ENCODE measurements at regions not wholly inside any gene's neighbourhood (a gene's known extent, or its start where the extent isn't known, plus 50 kb on each side); places are given as distances from the start of the nearest gene placed in this dataset.

DNA sequence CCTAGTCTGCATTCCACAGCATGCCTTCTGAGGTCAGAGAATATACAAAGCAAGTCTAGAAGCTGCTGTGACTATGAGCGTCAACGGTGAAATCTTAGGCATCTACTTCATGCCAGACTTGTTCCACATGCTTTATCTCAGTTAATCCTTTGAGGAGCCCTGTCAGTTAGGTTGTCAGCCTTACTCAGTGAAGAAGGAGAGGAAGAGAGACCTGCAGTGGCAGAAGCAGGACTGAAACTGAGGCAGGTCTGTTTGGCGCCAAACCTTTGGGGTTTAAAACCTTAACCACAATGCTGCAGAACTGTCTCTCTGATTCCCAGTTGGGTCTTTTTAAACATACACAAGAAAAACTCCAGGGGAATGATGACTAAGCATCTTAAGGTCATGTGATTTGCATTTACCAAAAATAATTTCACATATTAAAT is 139.0 kb upstream of the LIPC start:
- no peak for TF ChIP-seq POLR2AphosphoS5 (IDR thresholded peaks at IDR 0.05; ENCODE audit: insufficient read depth in 1 of 2, low read depth in 1 of 2)
- TF ChIP-seq, protein P1, sequence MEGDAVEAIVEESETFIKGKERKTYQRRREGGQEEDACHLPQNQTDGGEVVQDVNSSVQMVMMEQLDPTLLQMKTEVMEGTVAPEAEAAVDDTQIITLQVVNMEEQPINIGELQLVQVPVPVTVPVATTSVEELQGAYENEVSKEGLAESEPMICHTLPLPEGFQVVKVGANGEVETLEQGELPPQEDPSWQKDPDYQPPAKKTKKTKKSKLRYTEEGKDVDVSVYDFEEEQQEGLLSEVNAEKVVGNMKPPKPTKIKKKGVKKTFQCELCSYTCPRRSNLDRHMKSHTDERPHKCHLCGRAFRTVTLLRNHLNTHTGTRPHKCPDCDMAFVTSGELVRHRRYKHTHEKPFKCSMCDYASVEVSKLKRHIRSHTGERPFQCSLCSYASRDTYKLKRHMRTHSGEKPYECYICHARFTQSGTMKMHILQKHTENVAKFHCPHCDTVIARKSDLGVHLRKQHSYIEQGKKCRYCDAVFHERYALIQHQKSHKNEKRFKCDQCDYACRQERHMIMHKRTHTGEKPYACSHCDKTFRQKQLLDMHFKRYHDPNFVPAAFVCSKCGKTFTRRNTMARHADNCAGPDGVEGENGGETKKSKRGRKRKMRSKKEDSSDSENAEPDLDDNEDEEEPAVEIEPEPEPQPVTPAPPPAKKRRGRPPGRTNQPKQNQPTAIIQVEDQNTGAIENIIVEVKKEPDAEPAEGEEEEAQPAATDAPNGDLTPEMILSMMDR (IDR thresholded peaks at IDR 0.05): no peak
